ENCODE measurements at regions not wholly inside any gene's neighbourhood (a gene's known extent, or its start where the extent isn't known, plus 50 kb on each side); places are given as distances from the start of the nearest gene placed in this dataset.

- no peak overlapping the region for H3K9ac ChIP-seq (ENCODE audit: low read length)
- TF ChIP-seq CTCF (IDR thresholded peaks at IDR 0.05; ENCODE audit: insufficient read depth, low read depth, low read length): no peak
- TF ChIP-seq EZH2 (IDR thresholded peaks at IDR 0.05; ENCODE audit: insufficient read depth, low read length): no peak
- H3K36me3 ChIP-seq (ENCODE audit: insufficient read depth, low read length): no peaks in the 10 kb centered on the region
- no peak for DNase-seq (ENCODE audit: low read depth)
- H3K27me3 Mint-ChIP-seq (ENCODE audit: low read depth, unreplicated experiment): no peaks in the 10 kb centered on the region
- H4K20me1 ChIP-seq (ENCODE audit: insufficient read depth, low read length): no peaks in the 10 kb centered on the region
- peaks cover 2% of the 10 kb centered on the region for H3K36me3 Mint-ChIP-seq (ENCODE audit: low read depth, unreplicated experiment)
- no peaks in the 10 kb centered on the region for H3K27me3 ChIP-seq (ENCODE audit: insufficient read depth, low read length)
- no peak overlapping the region for H2AFZ ChIP-seq (ENCODE audit: low read depth, low read length)
- no peak for FAIRE-seq
- H3K4me2 ChIP-seq (ENCODE audit: low read length): no peak overlapping the region
- H3K9me3 Mint-ChIP-seq (ENCODE audit: unreplicated experiment): peaks cover 8% of the 10 kb centered on the region
- H3K9me3 ChIP-seq (ENCODE audit: insufficient read depth, low read depth, low read length): no peaks in the 10 kb centered on the region
- H3K79me2 ChIP-seq (ENCODE audit: insufficient read depth, low read length): no peaks in the 10 kb centered on the region
- no peaks in the 10 kb centered on the region for H3K4me1 Mint-ChIP-seq (ENCODE audit: low read depth, unreplicated experiment)
- H3K4me3 Mint-ChIP-seq (ENCODE audit: unreplicated experiment): no peak overlapping the region
- H3K27ac ChIP-seq (ENCODE audit: low read depth, low read length): no peak overlapping the region
- no peak overlapping the region for H3K27ac Mint-ChIP-seq (ENCODE audit: unreplicated experiment)
- no peaks in the 10 kb centered on the region for H3K4me1 ChIP-seq (ENCODE audit: insufficient read depth, low read length)
- H3K4me3 ChIP-seq (ENCODE audit: insufficient read depth, low read depth, low read length): no peak overlapping the region
Measured at GRCh38 chr1:222357252-222357651, 190.7 kb downstream of the HHIPL2 start.

- Histone ChIP-seq H3K9me3 (ENCODE audit: insufficient read depth, low read depth, low read length) (no peaks in the 10 kb centered on the region), H4K20me1 (ENCODE audit: insufficient read depth, low read length) (no peaks in the 10 kb centered on the region), H3K79me2 (ENCODE audit: insufficient read depth, low read length) (no peaks in the 10 kb centered on the region), H2AFZ (ENCODE audit: low read depth, low read length) (no peak overlapping the region), H3K4me2 (ENCODE audit: low read length) (no peak overlapping the region), H3K9ac (ENCODE audit: low read length) (no peak overlapping the region), H3K27me3 (ENCODE audit: insufficient read depth, low read length) (no peaks in the 10 kb centered on the region), H3K4me3 (ENCODE audit: insufficient read depth, low read depth, low read length) (no peak overlapping the region), H3K27ac (ENCODE audit: low read depth, low read length) (no peak overlapping the region), H3K4me1 (ENCODE audit: insufficient read depth, low read length) (no peaks in the 10 kb centered on the region), H3K36me3 (ENCODE audit: insufficient read depth, low read length) (no peaks in the 10 kb centered on the region)
- H3K27me3 Mint-ChIP-seq (ENCODE audit: low read depth, unreplicated experiment): no peaks in the 10 kb centered on the region
- H3K4me3 Mint-ChIP-seq (ENCODE audit: unreplicated experiment): no peak overlapping the region
- peaks cover 2% of the 10 kb centered on the region for H3K9me3 Mint-ChIP-seq (ENCODE audit: unreplicated experiment)
- H3K4me1 Mint-ChIP-seq (ENCODE audit: low read depth, unreplicated experiment): no peaks in the 10 kb centered on the region
- no peaks in the 10 kb centered on the region for H3K36me3 Mint-ChIP-seq (ENCODE audit: low read depth, unreplicated experiment)
- FAIRE-seq: no peak
- H3K27ac Mint-ChIP-seq (ENCODE audit: unreplicated experiment): no peak overlapping the region
- DNase-seq (ENCODE audit: low read depth): no peak
- no peak for TF ChIP-seq EZH2 (IDR thresholded peaks at IDR 0.05; ENCODE audit: insufficient read depth, low read length)
- no peak for TF ChIP-seq CTCF (IDR thresholded peaks at IDR 0.05; ENCODE audit: insufficient read depth, low read depth, low read length)
Measured at GRCh38 chr1:222347627-222348026, 200.3 kb downstream of the HHIPL2 start.

GRCh38 chr1:222346955-222347354 is 200.9 kb downstream of the HHIPL2 start:
- Mint-ChIP-seq H3K27me3 (ENCODE audit: low read depth, unreplicated experiment) (no peaks in the 10 kb centered on the region), H3K36me3 (ENCODE audit: low read depth, unreplicated experiment) (no peaks in the 10 kb centered on the region), H3K4me3 (ENCODE audit: unreplicated experiment) (no peak overlapping the region), H3K4me1 (ENCODE audit: low read depth, unreplicated experiment) (no peaks in the 10 kb centered on the region), H3K9me3 (ENCODE audit: unreplicated experiment) (peaks cover 2% of the 10 kb centered on the region), H3K27ac (ENCODE audit: unreplicated experiment) (no peak overlapping the region)
- H3K27ac ChIP-seq (ENCODE audit: low read depth, low read length): no peak overlapping the region
- H3K4me2 ChIP-seq (ENCODE audit: low read length): no peak overlapping the region
- H3K4me3 ChIP-seq (ENCODE audit: insufficient read depth, low read depth, low read length): no peak overlapping the region
- no peaks in the 10 kb centered on the region for H3K27me3 ChIP-seq (ENCODE audit: insufficient read depth, low read length)
- H2AFZ ChIP-seq (ENCODE audit: low read depth, low read length): no peak overlapping the region
- FAIRE-seq: no peak
- no peak for TF ChIP-seq CTCF (IDR thresholded peaks at IDR 0.05; ENCODE audit: insufficient read depth, low read depth, low read length)
- TF ChIP-seq EZH2 (IDR thresholded peaks at IDR 0.05; ENCODE audit: insufficient read depth, low read length): no peak
- no peak overlapping the region for H3K9ac ChIP-seq (ENCODE audit: low read length)
- DNase-seq (ENCODE audit: low read depth): no peak
- H4K20me1 ChIP-seq (ENCODE audit: insufficient read depth, low read length): no peaks in the 10 kb centered on the region
- no peaks in the 10 kb centered on the region for H3K79me2 ChIP-seq (ENCODE audit: insufficient read depth, low read length)
- H3K36me3 ChIP-seq (ENCODE audit: insufficient read depth, low read length): no peaks in the 10 kb centered on the region
- no peaks in the 10 kb centered on the region for H3K9me3 ChIP-seq (ENCODE audit: insufficient read depth, low read depth, low read length)
- no peaks in the 10 kb centered on the region for H3K4me1 ChIP-seq (ENCODE audit: insufficient read depth, low read length)
